ENCODE measurements at regions not wholly inside any gene's neighbourhood (a gene's known extent, or its start where the extent isn't known, plus 50 kb on each side); places are given as distances from the start of the nearest gene placed in this dataset.

DNA sequence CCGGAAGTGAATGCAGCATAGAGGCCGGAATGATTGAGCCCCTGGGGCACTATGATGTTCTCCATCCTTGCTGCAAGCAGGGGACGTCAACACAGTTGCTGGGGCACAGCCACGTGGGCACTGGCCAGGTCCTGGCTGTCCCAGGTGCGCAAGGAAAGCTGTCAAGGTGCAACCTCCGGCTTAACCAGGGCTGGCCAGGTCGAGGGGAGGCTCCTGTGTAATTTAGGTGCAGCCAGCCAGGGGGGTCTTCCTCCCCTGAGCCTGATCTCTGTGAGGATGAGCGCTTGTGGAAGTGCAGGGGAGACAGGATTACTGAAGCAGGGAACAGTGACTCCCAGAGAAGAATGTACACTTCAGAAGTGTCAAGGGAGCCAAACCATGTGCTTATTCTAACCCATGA lies 852.8 kb upstream of the TMEM132C start:
- TF ChIP-seq, protein P1, sequence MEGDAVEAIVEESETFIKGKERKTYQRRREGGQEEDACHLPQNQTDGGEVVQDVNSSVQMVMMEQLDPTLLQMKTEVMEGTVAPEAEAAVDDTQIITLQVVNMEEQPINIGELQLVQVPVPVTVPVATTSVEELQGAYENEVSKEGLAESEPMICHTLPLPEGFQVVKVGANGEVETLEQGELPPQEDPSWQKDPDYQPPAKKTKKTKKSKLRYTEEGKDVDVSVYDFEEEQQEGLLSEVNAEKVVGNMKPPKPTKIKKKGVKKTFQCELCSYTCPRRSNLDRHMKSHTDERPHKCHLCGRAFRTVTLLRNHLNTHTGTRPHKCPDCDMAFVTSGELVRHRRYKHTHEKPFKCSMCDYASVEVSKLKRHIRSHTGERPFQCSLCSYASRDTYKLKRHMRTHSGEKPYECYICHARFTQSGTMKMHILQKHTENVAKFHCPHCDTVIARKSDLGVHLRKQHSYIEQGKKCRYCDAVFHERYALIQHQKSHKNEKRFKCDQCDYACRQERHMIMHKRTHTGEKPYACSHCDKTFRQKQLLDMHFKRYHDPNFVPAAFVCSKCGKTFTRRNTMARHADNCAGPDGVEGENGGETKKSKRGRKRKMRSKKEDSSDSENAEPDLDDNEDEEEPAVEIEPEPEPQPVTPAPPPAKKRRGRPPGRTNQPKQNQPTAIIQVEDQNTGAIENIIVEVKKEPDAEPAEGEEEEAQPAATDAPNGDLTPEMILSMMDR (conservative IDR thresholded peaks at IDR 0.05 in 1 of 2, IDR thresholded peaks at IDR 0.05 in 1 of 2; ENCODE audit: extremely low read depth in 1 of 2, insufficient read depth in 1 of 2, low read depth in 1 of 2, low read length in 2 of 2): no peak
- TF ChIP-seq EZH2 (IDR thresholded peaks at IDR 0.05; ENCODE audit: borderline replicate concordance, low read length): no peak

All from mammary epithelial cell (primary cell).